HL-60 (cell line): ENCODE measurements at regions not wholly inside any gene's neighbourhood (a gene's known extent, or its start where the extent isn't known, plus 50 kb on each side); places are given as distances from the start of the nearest gene placed in this dataset.

Experiments used
- DNase-seq, 2 experiments: peaks; one replicate each; pipeline ENCODE4 v3.0.0-alpha.2; 2010 to 2020; ENCODE audit warnings: low read depth in 1 of 2, low spot score in 1 of 2
- H3K27ac ChIP-seq: fragments of 250-450 bp; sonication (Bioruptor Pico); replicated peaks from 2 replicates; pipeline ENCODE4 v1.5.1; 2020; ENCODE audit warnings: mild to moderate bottlenecking, moderate library complexity
- H3K27me3 ChIP-seq: fragments of 250-450 bp; sonication (Bioruptor Pico); 2 replicates; pipeline ENCODE4 v1.5.1; 2021; ENCODE audit warnings: mild to moderate bottlenecking, moderate library complexity; ENCODE audit not compliant: insufficient read depth, poor library complexity, severe bottlenecking
- H3K4me3 ChIP-seq: replicated peaks from 2 replicates; pipeline ENCODE4 v1.5.1; 2011; ENCODE audit warnings: mild to moderate bottlenecking, control low read depth, low read length; ENCODE audit not compliant: insufficient read depth
- GABPA ChIP-seq: IDR thresholded peaks from 2 replicates; pipeline ENCODE4 v1.6.1; 2012; ENCODE audit warnings: low read depth
- POLR2AphosphoS5 ChIP-seq: IDR thresholded peaks from 2 replicates; pipeline ENCODE4 v1.6.1; 2012; ENCODE audit warnings: low read depth
- SPI1 ChIP-seq: IDR thresholded peaks from 2 replicates; pipeline ENCODE4 v1.6.1; 2012; ENCODE audit warnings: low read depth, mild to moderate bottlenecking, borderline replicate concordance
- TF ChIP-seq, protein P1 (sequence below): IDR thresholded peaks from one replicate; pipeline ENCODE4 v1.5.1; 2011; ENCODE audit warnings: low read length, control low read depth, inconsistent platforms; ENCODE audit not compliant: insufficient read depth
- TF ChIP-seq, protein P2 (sequence below): IDR thresholded peaks from 2 replicates; pipeline ENCODE4 v1.6.1; 2012; ENCODE audit warnings: low read depth; ENCODE audit not compliant: insufficient replicate concordance

DNA sequence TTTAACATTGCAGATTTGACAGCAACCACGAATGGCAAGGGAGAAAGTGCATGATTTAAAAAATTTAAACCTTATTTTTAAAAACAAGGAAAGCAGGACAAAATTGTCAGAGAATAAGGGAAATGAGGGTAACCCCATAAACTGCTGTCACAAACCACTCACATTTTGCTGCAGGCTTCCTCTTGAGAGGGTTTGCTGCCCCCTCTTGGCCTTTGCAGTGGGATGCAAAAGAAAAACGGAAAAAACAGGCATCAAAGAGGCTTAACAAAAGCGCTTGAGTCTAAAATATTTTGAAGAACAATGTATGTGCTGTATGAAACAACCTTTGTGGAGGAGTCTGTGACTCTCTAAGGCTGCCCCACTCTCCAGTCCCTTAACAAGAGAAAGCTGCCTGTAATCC is 91.6 kb downstream of the TMX3 start:
- Histone ChIP-seq H3K4me3 (no peak overlapping the region), H3K27ac (no peak overlapping the region), H3K27me3 (no peaks in the 10 kb centered on the region)
- peak; percentile 5 to 49 for DNase-seq
- TF ChIP-seq, protein P1, sequence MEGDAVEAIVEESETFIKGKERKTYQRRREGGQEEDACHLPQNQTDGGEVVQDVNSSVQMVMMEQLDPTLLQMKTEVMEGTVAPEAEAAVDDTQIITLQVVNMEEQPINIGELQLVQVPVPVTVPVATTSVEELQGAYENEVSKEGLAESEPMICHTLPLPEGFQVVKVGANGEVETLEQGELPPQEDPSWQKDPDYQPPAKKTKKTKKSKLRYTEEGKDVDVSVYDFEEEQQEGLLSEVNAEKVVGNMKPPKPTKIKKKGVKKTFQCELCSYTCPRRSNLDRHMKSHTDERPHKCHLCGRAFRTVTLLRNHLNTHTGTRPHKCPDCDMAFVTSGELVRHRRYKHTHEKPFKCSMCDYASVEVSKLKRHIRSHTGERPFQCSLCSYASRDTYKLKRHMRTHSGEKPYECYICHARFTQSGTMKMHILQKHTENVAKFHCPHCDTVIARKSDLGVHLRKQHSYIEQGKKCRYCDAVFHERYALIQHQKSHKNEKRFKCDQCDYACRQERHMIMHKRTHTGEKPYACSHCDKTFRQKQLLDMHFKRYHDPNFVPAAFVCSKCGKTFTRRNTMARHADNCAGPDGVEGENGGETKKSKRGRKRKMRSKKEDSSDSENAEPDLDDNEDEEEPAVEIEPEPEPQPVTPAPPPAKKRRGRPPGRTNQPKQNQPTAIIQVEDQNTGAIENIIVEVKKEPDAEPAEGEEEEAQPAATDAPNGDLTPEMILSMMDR: peak; percentile 52
- TF ChIP-seq SPI1: no peak
- no peak for TF ChIP-seq GABPA
- TF ChIP-seq, protein P2, sequence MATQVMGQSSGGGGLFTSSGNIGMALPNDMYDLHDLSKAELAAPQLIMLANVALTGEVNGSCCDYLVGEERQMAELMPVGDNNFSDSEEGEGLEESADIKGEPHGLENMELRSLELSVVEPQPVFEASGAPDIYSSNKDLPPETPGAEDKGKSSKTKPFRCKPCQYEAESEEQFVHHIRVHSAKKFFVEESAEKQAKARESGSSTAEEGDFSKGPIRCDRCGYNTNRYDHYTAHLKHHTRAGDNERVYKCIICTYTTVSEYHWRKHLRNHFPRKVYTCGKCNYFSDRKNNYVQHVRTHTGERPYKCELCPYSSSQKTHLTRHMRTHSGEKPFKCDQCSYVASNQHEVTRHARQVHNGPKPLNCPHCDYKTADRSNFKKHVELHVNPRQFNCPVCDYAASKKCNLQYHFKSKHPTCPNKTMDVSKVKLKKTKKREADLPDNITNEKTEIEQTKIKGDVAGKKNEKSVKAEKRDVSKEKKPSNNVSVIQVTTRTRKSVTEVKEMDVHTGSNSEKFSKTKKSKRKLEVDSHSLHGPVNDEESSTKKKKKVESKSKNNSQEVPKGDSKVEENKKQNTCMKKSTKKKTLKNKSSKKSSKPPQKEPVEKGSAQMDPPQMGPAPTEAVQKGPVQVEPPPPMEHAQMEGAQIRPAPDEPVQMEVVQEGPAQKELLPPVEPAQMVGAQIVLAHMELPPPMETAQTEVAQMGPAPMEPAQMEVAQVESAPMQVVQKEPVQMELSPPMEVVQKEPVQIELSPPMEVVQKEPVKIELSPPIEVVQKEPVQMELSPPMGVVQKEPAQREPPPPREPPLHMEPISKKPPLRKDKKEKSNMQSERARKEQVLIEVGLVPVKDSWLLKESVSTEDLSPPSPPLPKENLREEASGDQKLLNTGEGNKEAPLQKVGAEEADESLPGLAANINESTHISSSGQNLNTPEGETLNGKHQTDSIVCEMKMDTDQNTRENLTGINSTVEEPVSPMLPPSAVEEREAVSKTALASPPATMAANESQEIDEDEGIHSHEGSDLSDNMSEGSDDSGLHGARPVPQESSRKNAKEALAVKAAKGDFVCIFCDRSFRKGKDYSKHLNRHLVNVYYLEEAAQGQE: no peak
- TF ChIP-seq POLR2AphosphoS5: no peak

DNA sequence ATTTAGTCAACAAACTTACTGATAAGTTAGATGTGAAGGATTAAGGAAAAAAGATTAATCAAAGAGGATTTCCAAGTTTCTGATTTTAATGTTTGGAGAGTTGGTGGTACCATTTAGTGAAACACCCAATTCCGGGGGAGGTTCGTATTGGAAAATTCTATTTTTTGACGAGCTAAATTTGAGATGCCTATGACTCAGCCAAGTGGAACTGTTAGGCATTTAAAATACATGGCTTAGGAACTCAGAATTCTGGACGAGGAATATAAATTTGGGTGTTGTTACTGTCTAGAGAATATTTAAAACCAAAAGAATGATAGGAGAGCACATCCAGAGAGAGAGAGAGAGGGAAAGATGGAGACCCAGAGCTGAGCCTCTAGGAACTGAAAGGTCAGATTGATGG is 103.6 kb downstream of the TMX3 start:
- Histone ChIP-seq H3K27me3 (no peaks in the 10 kb centered on the region), H3K27ac (no peak overlapping the region), H3K4me3 (no peak overlapping the region)
- no peak for DNase-seq
- TF ChIP-seq GABPA (no peak), SPI1 (no peak), POLR2AphosphoS5 (no peak)
- TF ChIP-seq, protein P1: no peak
- TF ChIP-seq, protein P2: no peak

DNA sequence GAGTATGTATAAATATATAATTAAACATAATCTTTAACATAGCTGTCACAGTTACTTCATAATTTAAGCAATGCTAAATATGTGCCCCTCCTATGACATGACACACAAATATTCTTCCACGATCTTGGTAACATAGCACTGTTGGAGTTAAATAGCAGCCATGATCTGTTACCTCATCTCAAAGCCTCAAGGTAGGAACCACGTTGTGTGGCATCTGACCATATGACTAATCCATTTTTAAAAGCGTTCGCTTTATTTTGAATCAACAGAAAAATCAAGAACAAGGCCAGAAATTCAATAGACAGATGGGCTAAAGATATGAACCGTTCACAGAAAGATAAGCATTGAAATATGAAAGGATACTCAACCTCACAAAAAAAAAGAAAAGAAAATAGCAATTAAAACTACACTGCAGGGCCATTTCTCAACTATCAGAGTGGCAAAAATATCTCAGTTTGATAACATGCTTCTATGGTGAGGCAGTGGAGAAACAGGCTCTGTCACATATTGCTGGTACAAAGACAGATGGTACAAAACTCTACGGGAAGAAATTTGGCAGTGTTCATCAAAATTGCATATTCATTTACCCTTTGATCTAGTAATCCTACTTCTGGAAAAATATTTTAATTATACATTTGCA is 105.9 kb downstream of the TMX3 start:
- Histone ChIP-seq H3K27me3 (no peaks in the 10 kb centered on the region), H3K4me3 (no peak overlapping the region), H3K27ac (no peak overlapping the region)
- TF ChIP-seq SPI1: no peak
- TF ChIP-seq POLR2AphosphoS5: no peak
- TF ChIP-seq, protein P1: no peak
- TF ChIP-seq GABPA: no peak
- TF ChIP-seq, protein P2: no peak
- no peak for DNase-seq
